GM12874 (cell line): ENCODE measurements at regions not wholly inside any gene's neighbourhood (a gene's known extent, or its start where the extent isn't known, plus 50 kb on each side); places are given as distances from the start of the nearest gene placed in this dataset.

Source experiments
- TF ChIP-seq, protein P1 (sequence below): IDR thresholded peaks from 2 replicates; pipeline ENCODE4 v1.5.1; 2011; ENCODE audit warnings: low read depth, mild to moderate bottlenecking, control low read depth, low read length, moderate library complexity; ENCODE audit not compliant: insufficient read depth

DNA sequence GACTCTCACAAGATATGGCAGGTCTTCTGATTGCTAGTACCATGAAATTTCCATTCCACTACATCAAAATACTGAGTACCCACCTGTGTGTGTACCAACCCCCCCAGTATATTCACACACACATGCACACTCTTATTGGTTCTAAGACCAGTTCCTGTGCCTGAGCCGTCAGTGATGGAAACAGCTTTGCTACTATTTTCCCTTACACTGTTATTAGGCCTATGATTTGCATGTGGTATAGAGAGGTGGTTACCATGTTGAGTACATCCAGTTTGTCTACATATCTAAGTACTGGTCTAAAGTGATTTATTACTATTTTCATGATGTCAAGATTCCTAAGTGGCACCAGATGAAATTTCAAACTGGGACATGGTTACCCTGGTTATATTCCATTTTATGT lies 459.9 kb downstream of the BCKDHB start:
- TF ChIP-seq, protein P1, sequence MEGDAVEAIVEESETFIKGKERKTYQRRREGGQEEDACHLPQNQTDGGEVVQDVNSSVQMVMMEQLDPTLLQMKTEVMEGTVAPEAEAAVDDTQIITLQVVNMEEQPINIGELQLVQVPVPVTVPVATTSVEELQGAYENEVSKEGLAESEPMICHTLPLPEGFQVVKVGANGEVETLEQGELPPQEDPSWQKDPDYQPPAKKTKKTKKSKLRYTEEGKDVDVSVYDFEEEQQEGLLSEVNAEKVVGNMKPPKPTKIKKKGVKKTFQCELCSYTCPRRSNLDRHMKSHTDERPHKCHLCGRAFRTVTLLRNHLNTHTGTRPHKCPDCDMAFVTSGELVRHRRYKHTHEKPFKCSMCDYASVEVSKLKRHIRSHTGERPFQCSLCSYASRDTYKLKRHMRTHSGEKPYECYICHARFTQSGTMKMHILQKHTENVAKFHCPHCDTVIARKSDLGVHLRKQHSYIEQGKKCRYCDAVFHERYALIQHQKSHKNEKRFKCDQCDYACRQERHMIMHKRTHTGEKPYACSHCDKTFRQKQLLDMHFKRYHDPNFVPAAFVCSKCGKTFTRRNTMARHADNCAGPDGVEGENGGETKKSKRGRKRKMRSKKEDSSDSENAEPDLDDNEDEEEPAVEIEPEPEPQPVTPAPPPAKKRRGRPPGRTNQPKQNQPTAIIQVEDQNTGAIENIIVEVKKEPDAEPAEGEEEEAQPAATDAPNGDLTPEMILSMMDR: no peak

DNA sequence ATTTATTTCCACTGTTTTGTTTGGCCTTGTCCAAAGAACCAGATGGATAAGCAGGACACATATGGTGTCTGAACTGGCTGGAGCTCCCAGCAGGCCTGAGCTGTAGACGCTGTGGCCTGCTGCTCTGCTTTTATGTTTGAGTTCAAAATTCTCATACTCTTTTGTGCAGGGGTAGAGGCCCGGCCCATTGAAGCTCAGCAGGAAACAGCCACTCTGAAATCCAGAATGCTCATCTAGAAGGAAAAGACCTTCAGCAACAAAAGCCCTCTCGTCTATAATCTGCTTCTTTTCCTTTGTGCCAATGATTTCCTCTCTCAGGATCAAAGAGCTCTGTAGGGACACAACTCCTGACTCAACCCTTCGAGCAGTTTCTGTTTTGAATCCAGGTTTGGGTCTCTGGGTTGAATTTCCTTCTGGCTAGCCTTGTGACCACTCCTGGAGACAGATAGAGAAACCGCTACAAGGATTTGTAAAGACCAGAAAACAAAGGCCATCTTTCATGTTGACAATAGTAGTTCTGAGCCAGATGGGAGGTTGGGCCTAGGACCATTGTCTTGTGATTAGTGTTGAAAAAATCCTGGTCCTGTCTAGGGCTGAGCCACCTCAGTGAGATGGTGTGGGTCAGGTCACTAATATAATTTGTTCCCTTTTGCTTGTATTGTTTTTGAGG lies 446.7 kb downstream of the BCKDHB start:
- TF ChIP-seq, protein P1: no peak

DNA sequence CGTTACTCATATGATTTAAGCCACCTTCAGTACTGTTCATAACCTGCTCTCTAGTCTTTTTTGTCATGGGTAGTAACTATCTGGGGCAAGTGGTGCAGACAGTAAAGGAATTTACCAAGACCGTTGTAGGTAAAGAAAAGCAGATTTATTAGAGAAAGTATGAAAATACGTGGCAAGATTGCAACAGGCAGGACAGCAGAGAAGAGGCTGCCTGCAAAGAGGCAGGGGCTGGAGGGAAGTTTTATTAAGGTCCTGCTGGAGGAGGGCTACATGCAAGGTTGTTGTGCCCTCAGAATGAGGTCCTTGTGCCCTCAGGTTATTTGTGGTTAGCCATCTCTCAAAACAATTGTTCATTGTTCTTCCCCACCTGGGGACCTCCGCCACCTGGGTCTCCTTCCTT lies 444.3 kb downstream of the BCKDHB start:
- TF ChIP-seq, protein P1: no peak

DNA sequence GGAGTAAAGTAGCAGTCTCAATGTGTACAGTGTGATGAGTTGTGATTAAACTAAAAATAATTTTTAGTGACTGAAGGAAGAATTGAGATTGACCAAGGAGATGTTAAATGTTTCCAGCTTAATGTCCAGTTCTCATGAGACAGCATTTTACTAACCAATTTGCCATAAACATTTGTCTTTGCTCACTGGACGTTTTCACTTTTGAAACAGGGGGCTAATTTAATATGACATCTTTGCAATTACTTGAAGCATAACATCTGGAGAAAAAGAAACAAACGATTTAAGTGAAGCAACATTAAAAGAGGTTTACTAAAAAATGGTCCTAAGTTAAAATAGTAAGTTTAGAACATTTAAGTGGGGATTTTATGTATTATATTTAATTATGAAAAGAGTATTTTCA lies 443.8 kb downstream of the BCKDHB start:
- TF ChIP-seq, protein P1: no peak

DNA sequence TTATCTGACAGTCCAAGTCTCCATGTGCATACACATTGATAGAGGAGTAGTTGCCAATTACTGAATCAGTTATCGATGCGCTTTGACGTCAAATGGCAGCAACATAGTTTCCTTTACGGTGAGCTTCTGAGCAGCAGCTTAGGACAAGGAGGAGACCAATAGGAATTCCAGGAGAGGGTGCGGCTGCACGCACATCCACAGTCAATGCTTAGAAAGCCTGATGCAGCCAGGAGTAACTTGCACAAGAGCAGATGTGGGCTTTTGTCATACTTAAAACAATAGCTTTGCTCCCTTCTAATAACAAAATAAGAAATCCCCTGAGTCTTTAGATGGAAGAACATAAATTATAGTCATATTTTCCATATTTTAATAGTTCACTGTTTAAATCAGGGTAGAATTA lies 442.1 kb downstream of the BCKDHB start:
- TF ChIP-seq, protein P1: no peak

DNA sequence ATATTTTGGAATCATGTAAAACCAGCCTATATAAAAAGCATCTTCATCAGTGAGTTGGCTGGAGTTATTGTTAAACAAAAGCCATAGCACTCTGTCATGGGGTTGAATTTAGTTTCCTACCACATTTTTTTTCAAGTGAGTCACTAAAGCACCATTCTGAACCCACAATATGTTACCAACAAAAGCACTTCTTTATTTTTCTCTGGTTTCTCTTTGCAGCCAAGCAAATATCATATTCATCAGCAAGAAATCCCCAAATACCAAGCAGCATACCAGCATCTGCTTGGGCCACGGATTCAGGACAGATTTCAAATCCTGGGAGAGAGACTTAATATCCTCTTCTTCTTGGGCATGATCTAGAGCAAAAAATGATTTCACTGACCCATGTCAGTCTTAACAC lies 441.4 kb downstream of the BCKDHB start:
- TF ChIP-seq, protein P1: no peak

DNA sequence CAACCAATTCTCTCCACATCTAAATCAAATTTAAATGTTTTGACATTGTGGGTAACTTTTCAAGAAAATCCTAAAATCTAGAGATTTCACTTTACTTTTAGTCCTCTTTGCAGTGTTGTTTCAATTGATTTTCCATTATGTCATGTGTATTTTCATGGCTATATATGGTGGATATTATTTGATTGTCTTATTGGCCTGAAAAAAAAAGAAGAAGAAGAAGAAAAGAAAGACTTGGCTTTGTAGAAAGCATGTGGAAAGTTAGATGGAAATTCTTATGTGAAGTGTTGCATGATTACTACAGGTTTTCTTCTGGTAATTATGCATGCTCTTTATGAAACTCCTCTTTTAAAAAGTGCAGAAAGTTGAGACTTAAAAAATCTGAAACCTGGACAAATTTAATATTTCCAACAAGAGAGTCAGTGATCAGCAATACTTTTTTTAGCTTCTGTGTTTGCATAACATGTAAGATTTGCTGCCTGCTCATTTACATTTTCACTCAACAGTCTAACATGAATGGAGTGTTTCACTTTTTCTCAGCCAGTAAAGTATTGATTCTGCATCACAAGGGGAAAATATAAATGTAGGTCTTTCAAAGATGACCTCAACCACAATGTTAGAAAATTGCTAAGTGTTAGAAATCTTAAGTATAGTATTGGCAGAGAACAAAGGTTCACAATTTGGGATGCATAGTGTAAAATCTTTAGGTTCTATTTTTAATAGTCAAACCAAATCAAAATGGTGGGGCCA lies 438.7 kb downstream of the BCKDHB start:
- TF ChIP-seq, protein P1: no peak
